ENCODE measurements at regions not wholly inside any gene's neighbourhood (a gene's known extent, or its start where the extent isn't known, plus 50 kb on each side); places are given as distances from the start of the nearest gene placed in this dataset.
"Not testable (repeated sequence)": the region's sequence is repeated elsewhere in the genome, so short reads cannot be mapped to it uniquely, and the experiment has no call there.

DNA sequence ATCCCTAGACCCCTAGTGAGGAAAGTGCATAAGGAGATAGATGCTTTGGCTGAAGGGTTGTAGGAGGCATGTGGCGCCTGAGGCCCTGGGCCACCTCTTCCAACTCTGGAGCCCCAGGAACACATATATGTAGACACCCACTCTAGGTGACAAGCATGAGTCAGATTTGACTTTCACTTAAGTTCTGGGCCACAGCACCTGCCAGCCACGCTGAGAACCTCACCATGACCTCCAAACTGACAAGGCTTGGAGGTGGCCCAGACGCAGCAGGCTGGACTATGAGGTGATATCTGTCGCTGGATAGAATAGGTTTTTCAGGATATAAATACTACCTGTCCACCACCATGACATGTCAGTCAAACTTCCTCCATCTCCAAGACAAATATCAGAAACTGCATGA is 894.0 kb upstream of the ZNF722 start:
- H4K20me1 ChIP-seq (ENCODE audit: insufficient read depth): no peaks in the 10 kb centered on the region
- CTCF ChIA-PET: no interaction called here

DNA sequence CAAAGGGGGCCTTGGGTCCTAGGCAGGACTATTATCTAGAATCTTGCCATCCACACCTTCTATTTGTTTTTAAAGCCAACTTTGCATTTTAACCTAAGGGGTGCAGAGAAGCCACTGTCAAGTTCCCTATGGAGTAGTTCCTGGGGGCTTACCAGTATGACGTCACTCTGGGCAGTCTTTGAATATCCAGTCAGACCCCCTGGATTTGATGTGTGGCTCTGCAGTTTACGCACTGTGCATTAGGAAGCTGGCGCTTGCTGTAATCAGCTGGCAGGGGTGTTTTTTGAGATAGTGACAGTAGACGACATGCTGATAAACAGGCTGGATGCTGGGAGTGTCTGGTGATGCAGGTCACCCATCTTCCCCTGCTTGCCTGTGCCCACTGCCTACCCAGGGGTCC is 892.7 kb upstream of the ZNF722 start:
- no peak for DNase-seq
- H3K79me2 ChIP-seq (ENCODE audit: low read depth): no peaks in the 10 kb centered on the region
- H3K4me3 ChIP-seq: no peak overlapping the region
- no peak overlapping the region for H2AFZ ChIP-seq
- no peaks in the 10 kb centered on the region for H3K9me2 ChIP-seq (ENCODE audit: insufficient read depth)
- H3F3A ChIP-seq (ENCODE audit: insufficient read depth, low read depth): no peaks in the 10 kb centered on the region
- intact Hi-C loops (cut with micrococcal nuclease; ENCODE audit: unreplicated experiment): no loop called here
- BruUV-seq (replicated peaks): no TSS peak
- ChIA-PET POLR2A (ENCODE audit: unreplicated experiment) (no interaction called here), CTCF (no interaction called here)
- TF ChIP-seq, protein P1, sequence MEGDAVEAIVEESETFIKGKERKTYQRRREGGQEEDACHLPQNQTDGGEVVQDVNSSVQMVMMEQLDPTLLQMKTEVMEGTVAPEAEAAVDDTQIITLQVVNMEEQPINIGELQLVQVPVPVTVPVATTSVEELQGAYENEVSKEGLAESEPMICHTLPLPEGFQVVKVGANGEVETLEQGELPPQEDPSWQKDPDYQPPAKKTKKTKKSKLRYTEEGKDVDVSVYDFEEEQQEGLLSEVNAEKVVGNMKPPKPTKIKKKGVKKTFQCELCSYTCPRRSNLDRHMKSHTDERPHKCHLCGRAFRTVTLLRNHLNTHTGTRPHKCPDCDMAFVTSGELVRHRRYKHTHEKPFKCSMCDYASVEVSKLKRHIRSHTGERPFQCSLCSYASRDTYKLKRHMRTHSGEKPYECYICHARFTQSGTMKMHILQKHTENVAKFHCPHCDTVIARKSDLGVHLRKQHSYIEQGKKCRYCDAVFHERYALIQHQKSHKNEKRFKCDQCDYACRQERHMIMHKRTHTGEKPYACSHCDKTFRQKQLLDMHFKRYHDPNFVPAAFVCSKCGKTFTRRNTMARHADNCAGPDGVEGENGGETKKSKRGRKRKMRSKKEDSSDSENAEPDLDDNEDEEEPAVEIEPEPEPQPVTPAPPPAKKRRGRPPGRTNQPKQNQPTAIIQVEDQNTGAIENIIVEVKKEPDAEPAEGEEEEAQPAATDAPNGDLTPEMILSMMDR (conservative IDR thresholded peaks at IDR 0.05): no peak
- TF ChIP-seq EZH2 (IDR thresholded peaks at IDR 0.05; ENCODE audit: low read depth): no peak
- no peak overlapping the region for H3K27ac ChIP-seq
- no peaks in the 10 kb centered on the region for H3K27me3 ChIP-seq (ENCODE audit: insufficient read depth, low read depth)
- no peaks in the 10 kb centered on the region for H3K4me1 ChIP-seq (replicated peaks; ENCODE audit: insufficient read depth)
- H3K9me3 ChIP-seq (ENCODE audit: insufficient read depth, low read depth): no peaks in the 10 kb centered on the region
- H4K20me1 ChIP-seq (ENCODE audit: insufficient read depth): no peaks in the 10 kb centered on the region
- no peaks in the 10 kb centered on the region for H3K36me3 ChIP-seq (ENCODE audit: low read depth)
- H3K4me2 ChIP-seq: no peak overlapping the region

More for the DNA sequence above, 894.0 kb upstream of the ZNF722 start:
- no TSS peak for BruUV-seq (replicated peaks)
- POLR2A ChIA-PET (ENCODE audit: unreplicated experiment): no interaction called here
- no peaks in the 10 kb centered on the region for H3K27me3 ChIP-seq (ENCODE audit: insufficient read depth, low read depth)
- H3K79me2 ChIP-seq (ENCODE audit: low read depth): no peaks in the 10 kb centered on the region
- H3F3A ChIP-seq (ENCODE audit: insufficient read depth, low read depth): no peaks in the 10 kb centered on the region
- DNase-seq: no peak
- H2AFZ ChIP-seq: no peak overlapping the region
- H3K4me2 ChIP-seq: no peak overlapping the region
- no peak overlapping the region for H3K4me3 ChIP-seq
- intact Hi-C loops (cut with micrococcal nuclease; ENCODE audit: unreplicated experiment): no loop called here
- no peaks in the 10 kb centered on the region for H3K36me3 ChIP-seq (ENCODE audit: low read depth)
- no peak overlapping the region for H3K27ac ChIP-seq
- H3K9me3 ChIP-seq (ENCODE audit: insufficient read depth, low read depth): no peaks in the 10 kb centered on the region
- no peaks in the 10 kb centered on the region for H3K4me1 ChIP-seq (replicated peaks; ENCODE audit: insufficient read depth)
- TF ChIP-seq, protein P1 (conservative IDR thresholded peaks at IDR 0.05): no peak
- no peak for TF ChIP-seq EZH2 (IDR thresholded peaks at IDR 0.05; ENCODE audit: low read depth)
- H3K9me2 ChIP-seq (ENCODE audit: insufficient read depth): no peaks in the 10 kb centered on the region

DNA sequence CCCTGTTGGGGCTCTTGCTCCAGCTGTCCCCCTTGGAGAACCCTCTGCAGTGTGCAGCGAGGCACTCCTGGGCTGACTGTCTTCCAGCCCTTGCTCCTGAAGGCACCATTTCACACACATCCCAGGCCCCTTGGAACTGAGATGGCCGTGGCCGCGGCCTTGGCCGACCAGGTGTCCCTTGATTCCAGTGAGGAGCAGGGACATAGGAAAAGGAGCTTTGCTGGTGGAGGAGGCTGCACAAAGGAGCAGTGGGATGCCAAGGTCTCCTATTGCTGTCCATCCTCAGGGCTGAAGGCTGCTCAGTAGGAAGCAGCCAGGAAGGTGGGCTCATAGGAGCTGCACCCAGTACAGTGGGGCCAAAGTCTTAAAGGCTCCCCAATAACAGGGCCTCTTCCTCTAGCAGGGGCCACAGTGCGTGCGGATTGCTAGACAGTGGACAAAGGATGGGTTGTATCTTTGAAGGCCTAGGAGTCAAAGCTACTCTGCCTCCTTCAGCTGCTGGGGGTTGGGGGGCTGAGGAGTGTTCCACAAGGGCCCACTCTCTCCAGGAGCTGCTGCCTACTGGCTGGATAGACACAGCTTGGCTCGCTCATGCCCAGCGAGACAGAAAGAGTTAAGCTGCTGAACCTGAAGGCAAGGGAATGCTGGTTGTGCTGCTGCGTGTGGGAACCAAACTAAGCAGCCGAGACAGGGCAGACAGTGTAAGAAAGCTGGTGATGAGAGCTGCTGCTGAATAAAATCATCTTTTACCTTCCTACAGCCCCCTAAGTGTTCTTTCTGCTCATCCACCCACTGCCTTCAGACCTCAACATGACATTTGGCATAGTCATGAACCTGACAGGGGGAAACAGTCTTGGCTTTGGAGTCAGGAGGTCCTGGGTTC is 891.9 kb upstream of the ZNF722 start:
- no peaks in the 10 kb centered on the region for H3K79me2 ChIP-seq (ENCODE audit: low read depth)
- H3K27ac ChIP-seq: no peak overlapping the region
- intact Hi-C loops (cut with micrococcal nuclease; ENCODE audit: unreplicated experiment): no loop called here
- H3K4me2 ChIP-seq: no peak overlapping the region
- H3K36me3 ChIP-seq (ENCODE audit: low read depth): no peaks in the 10 kb centered on the region
- ChIA-PET POLR2A (ENCODE audit: unreplicated experiment) (no interaction called here), CTCF (no interaction called here)
- H3K4me3 ChIP-seq: no peak overlapping the region
- H3K9me3 ChIP-seq (ENCODE audit: insufficient read depth, low read depth): no peaks in the 10 kb centered on the region
- H3K9me2 ChIP-seq (ENCODE audit: insufficient read depth): no peaks in the 10 kb centered on the region
- BruUV-seq (replicated peaks): no TSS peak
- H3F3A ChIP-seq (ENCODE audit: insufficient read depth, low read depth): no peaks in the 10 kb centered on the region
- DNase-seq: no peak
- H2AFZ ChIP-seq: no peak overlapping the region
- no peaks in the 10 kb centered on the region for H3K27me3 ChIP-seq (ENCODE audit: insufficient read depth, low read depth)
- H4K20me1 ChIP-seq (ENCODE audit: insufficient read depth): no peaks in the 10 kb centered on the region
- TF ChIP-seq, protein P1 (conservative IDR thresholded peaks at IDR 0.05): no peak
- TF ChIP-seq EZH2 (IDR thresholded peaks at IDR 0.05; ENCODE audit: low read depth): no peak
- no peaks in the 10 kb centered on the region for H3K4me1 ChIP-seq (replicated peaks; ENCODE audit: insufficient read depth)

DNA sequence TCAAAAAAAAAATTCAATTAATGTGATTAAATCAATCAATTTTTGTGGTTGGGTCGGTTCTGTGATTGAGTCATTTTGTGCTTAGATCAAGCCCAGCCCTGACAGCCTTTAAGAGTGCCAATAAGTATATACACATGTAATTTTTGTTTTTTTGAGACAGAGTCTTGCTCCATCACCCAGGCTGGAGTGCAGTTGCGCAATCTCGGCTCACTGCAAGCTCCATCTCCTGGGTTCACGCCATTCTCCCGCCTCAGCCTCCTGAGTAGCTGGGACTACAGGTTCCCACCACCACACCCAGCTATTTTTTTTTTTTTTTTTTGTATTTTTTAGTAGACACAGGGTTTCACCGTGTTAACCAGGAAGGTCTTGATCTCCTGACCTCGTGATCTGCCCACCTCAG is 887.1 kb upstream of the ZNF722 start:
- H3F3A ChIP-seq (ENCODE audit: insufficient read depth, low read depth); H2AFZ ChIP-seq; POLR2A ChIA-PET (ENCODE audit: unreplicated experiment); H3K27ac ChIP-seq; CTCF ChIA-PET; H3K9me3 ChIP-seq (ENCODE audit: insufficient read depth, low read depth); H3K9me2 ChIP-seq (ENCODE audit: insufficient read depth); H4K20me1 ChIP-seq (ENCODE audit: insufficient read depth); DNase-seq; H3K79me2 ChIP-seq (ENCODE audit: low read depth); H3K4me2 ChIP-seq; H3K36me3 ChIP-seq (ENCODE audit: low read depth); intact Hi-C loops (cut with micrococcal nuclease; ENCODE audit: unreplicated experiment); H3K4me1 ChIP-seq (replicated peaks; ENCODE audit: insufficient read depth); H3K4me3 ChIP-seq; H3K27me3 ChIP-seq (ENCODE audit: insufficient read depth, low read depth); BruUV-seq (replicated peaks): not testable (repeated sequence)
